ENCODE measurements at regions not wholly inside any gene's neighbourhood (a gene's known extent, or its start where the extent isn't known, plus 50 kb on each side); places are given as distances from the start of the nearest gene placed in this dataset.

DNA sequence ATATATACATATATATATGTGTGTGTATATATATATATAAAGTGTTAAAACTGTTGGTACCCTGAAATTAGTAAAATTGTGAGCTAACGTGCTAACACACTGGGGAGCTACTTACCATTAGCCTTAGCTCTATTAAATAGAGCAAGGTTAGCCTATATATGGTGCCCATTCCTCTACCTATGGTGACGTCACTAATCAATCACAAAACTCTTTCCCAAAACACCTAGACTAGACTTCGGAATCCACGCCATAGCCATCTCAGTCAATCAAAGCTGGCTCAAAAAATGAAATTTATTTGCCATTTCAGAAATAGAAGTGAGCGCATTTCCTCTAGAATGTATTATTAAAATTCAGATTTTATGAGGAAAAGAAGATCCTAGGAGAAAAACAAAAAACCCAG lies 229.0 kb upstream of the TENM3 start:
- no peak for DNase-seq (ENCODE audit: low read depth)

GRCh38 chr4:182015014-182015413 lies 228.2 kb upstream of the TENM3 start:
- DNase-seq (ENCODE audit: low read depth) = no peak

- peak; percentile 55 for DNase-seq (ENCODE audit: low read depth)
Observed at GRCh38 chr4:182015893-182016292, 227.3 kb upstream of the TENM3 start.

GRCh38 chr4:182017038-182017437 lies 226.2 kb upstream of the TENM3 start:
- no peak for DNase-seq (ENCODE audit: low read depth)

GRCh38 chr4:182018691-182019090 lies 224.5 kb upstream of the TENM3 start:
- no peak for DNase-seq (ENCODE audit: low read depth)

- DNase-seq (ENCODE audit: low read depth) = peak; percentile 39
Observed at GRCh38 chr4:182019148-182019652, 224.0 kb upstream of the TENM3 start.

- DNase-seq (ENCODE audit: low read depth) = no peak
Observed at GRCh38 chr4:182022909-182023308, 220.3 kb upstream of the TENM3 start.

DNA sequence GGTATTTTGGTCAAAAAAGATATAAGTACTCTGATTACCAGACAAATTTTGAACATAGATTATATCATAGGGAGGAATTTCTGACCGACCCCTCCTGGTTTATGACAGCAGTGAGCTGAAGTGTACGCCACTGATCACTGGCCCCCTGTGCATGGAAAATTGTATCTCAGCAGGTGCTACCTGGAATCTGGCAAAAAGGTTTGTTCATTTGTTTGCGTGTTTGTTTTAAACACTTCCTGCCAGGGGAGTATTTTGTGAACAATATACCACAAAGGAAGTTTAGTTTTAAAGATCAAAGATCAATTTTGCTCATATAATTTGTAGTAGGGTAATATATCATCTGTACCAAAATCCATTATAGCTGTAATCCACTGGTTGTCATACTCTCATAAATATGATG lies 219.7 kb upstream of the TENM3 start:
- DNase-seq (ENCODE audit: low read depth) = no peak

DNA sequence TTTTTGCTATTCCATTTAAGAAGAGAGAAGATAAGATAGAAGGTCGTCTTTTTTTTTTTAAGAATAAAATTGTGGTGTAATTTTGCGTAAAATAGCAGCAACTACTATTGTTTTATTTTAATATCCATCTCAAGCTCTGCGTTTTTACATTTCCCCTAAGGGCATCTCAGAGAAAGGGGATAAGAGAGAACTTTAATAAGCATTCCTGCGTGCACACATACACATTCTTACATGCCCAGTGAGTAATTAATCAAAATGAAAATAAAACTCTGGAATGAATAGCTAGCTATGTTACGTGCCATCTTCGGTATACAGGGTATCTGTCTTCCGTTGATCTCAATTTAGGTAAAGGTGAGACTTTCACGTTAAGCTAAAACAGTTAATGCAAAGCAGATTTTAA lies 200.3 kb upstream of the TENM3 start:
- no peak for DNase-seq (ENCODE audit: low read depth)

GRCh38 chr4:182048871-182049270 lies 194.3 kb upstream of the TENM3 start:
- no peak for DNase-seq (ENCODE audit: low read depth)

DNA sequence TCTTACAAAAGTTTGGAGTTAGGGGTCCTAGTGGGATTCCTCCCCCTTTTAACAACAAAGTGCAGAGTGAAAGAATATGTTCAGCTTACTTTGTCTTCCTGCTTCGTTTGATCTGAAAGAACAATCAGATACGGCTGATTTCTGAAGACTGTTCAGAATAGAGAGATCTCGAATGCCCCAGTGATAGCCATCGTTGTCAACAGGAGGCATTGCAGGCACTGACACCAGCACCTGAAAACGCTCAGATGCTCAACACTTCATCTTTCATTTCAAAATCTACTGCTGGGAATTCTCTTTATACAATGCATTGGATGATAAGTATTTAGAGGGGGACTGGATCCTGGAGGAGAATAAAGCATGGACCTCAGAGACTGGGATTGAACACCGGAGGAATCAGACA lies 186.3 kb upstream of the TENM3 start:
- DNase-seq (ENCODE audit: low read depth) = no peak

DNA sequence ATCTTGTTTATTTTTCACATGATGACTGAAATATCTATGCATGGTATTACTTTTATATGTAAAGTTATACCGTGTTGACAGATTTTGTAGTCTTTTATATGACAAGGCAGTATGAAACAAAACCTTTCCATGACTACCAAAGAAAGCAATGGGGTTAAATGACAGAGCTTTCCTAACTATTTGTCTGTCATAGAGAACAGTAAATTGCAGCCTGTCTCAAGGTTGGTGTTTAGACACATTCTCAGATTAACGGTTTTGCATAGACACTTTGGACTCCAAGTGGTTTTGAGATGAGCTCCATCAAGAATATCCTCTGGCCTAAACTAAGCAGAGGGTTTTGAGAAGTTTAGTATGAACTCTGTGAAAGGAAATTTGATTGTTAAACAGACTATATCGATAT lies 180.7 kb upstream of the TENM3 start:
- no peak for DNase-seq (ENCODE audit: low read depth)

DNA sequence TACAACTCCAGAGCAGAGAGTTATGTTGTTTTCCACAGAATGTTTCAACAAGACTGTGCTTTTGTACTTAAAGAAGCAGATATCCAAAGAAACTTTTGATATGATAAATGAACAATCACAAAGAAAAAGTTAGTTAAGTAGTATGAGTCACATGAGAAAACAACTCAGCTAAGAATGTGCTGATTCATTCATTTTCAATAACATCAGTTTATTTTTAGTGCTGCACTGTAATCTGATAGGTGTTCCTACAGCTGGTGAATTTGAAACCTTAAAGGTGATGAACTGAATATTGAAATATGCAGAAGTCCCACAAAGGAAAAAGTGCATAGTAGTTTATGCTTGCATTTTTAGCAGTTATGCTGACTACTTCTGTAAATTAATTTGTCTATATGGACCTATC lies 180.3 kb upstream of the TENM3 start:
- DNase-seq (ENCODE audit: low read depth) = peak; percentile 83

- no peak for DNase-seq (ENCODE audit: low read depth)
Observed at GRCh38 chr4:182063651-182064050, 179.6 kb upstream of the TENM3 start.

DNA sequence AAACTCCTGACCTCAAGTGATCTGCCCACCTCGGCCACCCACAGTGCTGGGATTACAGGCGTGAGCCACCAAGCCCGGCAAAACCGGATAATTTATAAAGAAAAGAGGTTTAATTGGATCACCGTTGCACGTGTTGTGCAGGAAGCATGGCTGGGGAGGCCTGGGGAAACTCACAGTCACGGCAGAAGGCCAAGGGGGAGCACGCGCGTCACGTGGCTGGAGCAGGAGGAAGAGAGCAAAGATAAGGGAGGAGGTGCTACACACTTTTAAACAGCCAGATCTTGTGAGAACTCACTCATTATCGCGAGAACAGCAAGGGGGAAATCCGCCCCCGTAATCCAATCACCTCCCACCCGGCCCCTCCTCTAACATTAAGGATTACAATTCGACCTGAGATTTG lies 177.9 kb upstream of the TENM3 start:
- no peak for DNase-seq (ENCODE audit: low read depth)

GRCh38 chr4:182066037-182066436 lies 177.2 kb upstream of the TENM3 start:
- no peak for DNase-seq (ENCODE audit: low read depth)

DNA sequence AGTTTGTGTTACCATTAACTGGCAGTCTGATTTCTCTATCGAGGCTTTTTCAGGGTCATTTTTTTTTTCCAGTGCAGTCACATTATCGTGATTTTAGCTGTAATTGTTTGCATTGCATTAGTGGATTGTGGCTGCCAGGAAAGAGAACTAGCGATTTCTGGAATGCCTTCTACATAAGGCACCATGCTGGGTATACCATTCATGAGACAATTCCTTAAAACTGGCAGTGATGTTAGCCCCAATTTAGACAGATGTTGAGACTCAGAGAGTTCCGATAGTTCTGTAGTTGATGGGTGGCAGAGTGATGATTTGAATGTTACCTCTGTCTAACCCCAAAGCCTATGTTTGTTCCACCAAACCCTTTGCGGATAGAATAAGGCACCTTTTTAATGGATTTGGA lies 175.4 kb upstream of the TENM3 start:
- no peak for DNase-seq (ENCODE audit: low read depth)

- DNase-seq (ENCODE audit: low read depth) = no peak
Observed at GRCh38 chr4:182068920-182069319, 174.3 kb upstream of the TENM3 start.

DNA sequence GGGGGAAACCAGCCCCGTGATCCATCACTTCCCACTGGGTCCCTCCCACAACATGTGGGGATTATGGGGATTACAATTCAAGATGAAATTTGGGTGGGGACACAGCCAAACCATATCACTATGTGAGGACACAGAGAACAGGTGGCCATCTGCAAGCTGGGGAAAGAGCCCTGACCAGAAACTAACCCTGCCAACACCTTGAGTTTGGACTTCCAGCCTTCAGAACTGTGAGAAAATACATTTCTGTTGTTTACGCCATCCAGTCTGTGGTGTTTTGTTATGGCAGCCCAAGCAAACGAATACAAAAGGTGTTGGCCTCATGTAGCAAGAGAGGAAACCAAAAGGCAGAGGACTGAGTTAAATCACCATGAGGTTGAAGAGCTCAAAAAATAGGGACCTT lies 169.9 kb upstream of the TENM3 start:
- no peak for DNase-seq (ENCODE audit: low read depth)

DNA sequence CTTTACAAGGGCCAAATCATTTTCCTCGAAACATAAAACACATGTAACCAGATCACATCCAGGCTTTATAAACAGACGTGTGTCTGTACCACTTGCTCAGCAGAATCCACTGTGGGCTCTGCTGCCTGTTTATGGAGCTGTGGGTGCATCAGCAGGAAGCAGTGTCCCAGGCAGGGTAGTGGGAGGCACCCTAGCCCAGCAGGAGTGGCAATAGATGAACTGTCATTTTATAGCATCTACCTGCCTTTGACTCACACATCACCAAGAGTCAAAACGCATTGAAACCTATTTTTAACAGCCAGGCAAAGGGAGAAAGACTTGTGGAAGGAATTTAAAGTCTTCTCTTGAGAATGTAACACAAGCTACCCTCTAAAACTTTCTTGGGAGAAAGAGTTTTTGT lies 169.1 kb upstream of the TENM3 start:
- no peak for DNase-seq (ENCODE audit: low read depth)

DNA sequence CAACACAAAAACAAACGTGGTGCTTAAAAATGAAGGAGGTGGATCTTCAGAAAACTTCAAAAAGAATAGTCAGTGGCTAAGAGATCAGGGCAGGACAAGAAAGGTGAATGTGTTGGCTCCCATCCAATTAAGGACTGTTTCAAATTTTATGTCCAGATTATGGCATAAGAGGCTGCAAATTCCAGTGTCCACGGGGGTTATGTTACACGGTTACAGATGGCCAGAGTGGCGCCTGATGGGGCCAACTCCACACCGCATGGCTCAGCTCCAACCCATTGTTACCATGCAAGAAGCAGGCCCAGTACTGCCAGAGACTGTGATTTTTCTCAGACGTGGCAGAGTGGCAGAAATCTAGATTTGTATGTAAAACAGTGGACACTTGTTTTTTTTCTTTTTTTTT lies 168.4 kb upstream of the TENM3 start:
- DNase-seq (ENCODE audit: low read depth) = no peak

DNA sequence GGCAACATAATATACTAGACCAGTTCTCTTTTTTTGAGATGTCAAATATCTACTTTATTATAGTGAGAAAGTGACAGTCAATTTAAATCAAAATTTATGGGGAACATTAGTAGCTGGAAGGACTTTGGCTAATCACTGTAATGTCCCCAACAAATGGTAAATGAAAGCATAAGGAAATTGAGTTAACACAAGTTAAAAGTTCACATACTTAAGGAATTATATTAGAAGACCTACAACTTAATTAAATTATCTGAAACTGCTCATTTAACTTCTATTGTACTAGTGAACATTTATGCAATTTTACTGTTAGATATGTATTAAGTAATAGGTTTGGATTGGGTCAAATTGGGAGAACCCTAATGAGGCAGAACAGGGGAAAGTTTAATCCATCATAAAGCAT lies 160.3 kb upstream of the TENM3 start:
- no peak for DNase-seq (ENCODE audit: low read depth)

- DNase-seq (ENCODE audit: low read depth) = no peak
Observed at GRCh38 chr4:182083671-182084410, 159.4 kb upstream of the TENM3 start.

DNA sequence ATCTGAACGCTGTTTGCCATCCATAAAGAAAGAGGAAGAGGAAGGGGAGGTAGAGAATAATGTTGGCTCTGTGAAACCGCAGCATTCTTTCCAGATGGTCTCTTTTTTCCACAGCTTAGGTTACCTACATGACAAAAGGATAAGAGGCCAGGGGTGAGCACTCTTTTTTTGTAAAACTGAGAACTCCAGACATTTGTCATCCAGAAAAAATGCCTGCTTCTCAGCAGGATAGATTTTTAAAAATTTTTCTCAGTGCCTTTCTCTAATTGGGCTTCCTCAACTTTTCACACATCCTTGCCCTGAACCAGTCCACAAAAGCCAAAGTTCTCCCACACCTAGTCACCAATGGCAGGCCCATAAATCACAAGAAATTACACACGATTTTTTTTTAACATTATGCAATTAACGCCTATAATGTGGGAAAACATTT lies 158.1 kb upstream of the TENM3 start:
- DNase-seq (ENCODE audit: low read depth) = peak; percentile 89

All from HT1080 (cell line).